PC-9 (cell line): ENCODE measurements at regions not wholly inside any gene's neighbourhood (a gene's known extent, or its start where the extent isn't known, plus 50 kb on each side); places are given as distances from the start of the nearest gene placed in this dataset.

Source experiments
- BruUV-seq: library from RNA; stranded (reverse); fragments of 400-500 nt; replicated peaks from 2 replicates; lab custom pipeline; 2021; lab: Mats Ljungman, UMichigan
- CTCF ChIA-PET: fragments of 300-600 bp; sonication (Branson Sonifier 250); formaldehyde crosslinking; loops from one replicate; lab custom pipeline; 2022; ENCODE audit warnings: antibody characterized with exemption; lab: Charles Lee
- POLR2A ChIA-PET: fragments of 300-600 bp; sonication (Branson Sonifier 250); formaldehyde crosslinking; loops from one replicate; lab custom pipeline; 2022; ENCODE audit warnings: antibody characterized with exemption; ENCODE audit not compliant: unreplicated experiment; lab: Charles Lee
- DNase-seq, 2 experiments: peaks; one replicate each; pipeline versions ENCODE4 v3.0.0 to v3.0.0-alpha.2; 2015 to 2022; ENCODE audit warnings: mixed read lengths in 1 of 2
- H2AFZ ChIP-seq: fragments of 200-600 bp; sonication (generic); 2 replicates; pipeline ENCODE4 v1.8.1; 2017; ENCODE audit warnings: antibody characterized with exemption
- H3F3A ChIP-seq: fragments of 200-600 bp; sonication (generic); 2 replicates; pipeline ENCODE4 v1.8.1; 2017; ENCODE audit warnings: antibody characterized with exemption, mild to moderate bottlenecking, low read depth; ENCODE audit not compliant: insufficient read depth
- H3K27ac ChIP-seq: fragments of 200-600 bp; sonication (generic); 2 replicates; pipeline ENCODE4 v1.6.1; 2016; ENCODE audit warnings: mixed run types
- H3K27me3 ChIP-seq: fragments of 200-600 bp; sonication (generic); 2 replicates; pipeline ENCODE4 v1.6.1; 2016; ENCODE audit warnings: low read depth, mixed run types; ENCODE audit not compliant: insufficient read depth
- H3K36me3 ChIP-seq: fragments of 200-600 bp; sonication (generic); 2 replicates; pipeline ENCODE4 v1.6.1; 2016; ENCODE audit warnings: low read depth, mixed run types
- H3K4me1 ChIP-seq: fragments of 200-600 bp; sonication (generic); replicated peaks from 2 replicates; pipeline ENCODE4 v1.6.1; 2016; ENCODE audit warnings: mixed run types; ENCODE audit not compliant: insufficient read depth
- H3K4me2 ChIP-seq: fragments of 200-600 bp; sonication (generic); 2 replicates; pipeline ENCODE4 v1.6.1; 2017; ENCODE audit warnings: mixed run types
- H3K4me3 ChIP-seq: fragments of 200-600 bp; sonication (generic); 2 replicates; pipeline ENCODE4 v1.6.1; 2016; ENCODE audit warnings: mixed run types
- H3K79me2 ChIP-seq: fragments of 200-600 bp; sonication (generic); 2 replicates; pipeline ENCODE4 v1.6.1; 2017; ENCODE audit warnings: low read depth, mixed run types
- H3K9me2 ChIP-seq: fragments of 200-600 bp; sonication (generic); 2 replicates; pipeline ENCODE4 v1.8.1; 2017; ENCODE audit warnings: mild to moderate bottlenecking; ENCODE audit not compliant: insufficient read depth
- H3K9me3 ChIP-seq: fragments of 200-600 bp; sonication (generic); 2 replicates; pipeline ENCODE4 v1.8.1; 2016; ENCODE audit warnings: low read depth; ENCODE audit not compliant: insufficient read depth
- H4K20me1 ChIP-seq: fragments of 200-600 bp; sonication (generic); 2 replicates; pipeline ENCODE4 v1.8.1; 2017; ENCODE audit not compliant: insufficient read depth
- EZH2 ChIP-seq: fragments of 200-600 bp; sonication (generic); IDR thresholded peaks from 2 replicates; pipeline ENCODE4 v1.8.0; 2017; ENCODE audit warnings: antibody characterized with exemption, low read depth
- intact Hi-C: fragments of 100-400 bp; cut with micrococcal nuclease; formaldehyde crosslinking; loops from one replicate; pipeline ENCODE4 v1.10.0; 2022; ENCODE audit not compliant: unreplicated experiment
- TF ChIP-seq, protein P1 (sequence below): fragments of 200-600 bp; sonication (generic); conservative IDR thresholded peaks from 2 replicates; pipeline ENCODE4 v1.6.1; 2017; ENCODE audit warnings: mixed run types, antibody characterized with exemption, mild to moderate bottlenecking, moderate library complexity

DNA sequence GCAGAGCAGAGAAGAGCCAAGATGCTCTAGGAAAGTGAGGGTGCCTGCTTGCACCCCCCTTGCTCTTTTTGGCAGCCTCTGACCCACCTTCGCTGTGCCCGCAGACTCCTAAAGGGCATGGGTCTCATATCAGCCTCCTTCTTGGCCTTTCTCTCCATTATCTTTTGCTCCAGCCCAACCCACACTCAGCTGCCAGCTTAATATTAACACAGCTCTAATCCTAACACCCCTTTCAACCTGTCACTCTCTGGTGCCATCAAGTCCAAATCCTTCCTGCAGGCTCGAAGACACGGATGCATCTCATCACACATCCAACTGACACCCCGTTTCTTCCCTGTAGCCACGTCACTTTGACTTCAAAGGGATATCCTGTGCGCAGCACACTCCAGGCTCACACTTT lies 171.6 kb upstream of the AUTS2 start:
- no peaks in the 10 kb centered on the region for H3K9me3 ChIP-seq
- ChIA-PET POLR2A (no interaction called here), CTCF (no interaction called here)
- H2AFZ ChIP-seq: no peak overlapping the region
- H3K4me3 ChIP-seq: no peak overlapping the region
- intact Hi-C loops: no loop called here
- no TSS peak for BruUV-seq
- no peaks in the 10 kb centered on the region; the same call in 1 of the 2 replicates for H4K20me1 ChIP-seq
- no peaks in the 10 kb centered on the region for H3K4me1 ChIP-seq
- H3K36me3 ChIP-seq: no peaks in the 10 kb centered on the region
- H3K4me2 ChIP-seq: no peak overlapping the region
- H3K9me2 ChIP-seq: no peaks in the 10 kb centered on the region
- no peak for DNase-seq
- H3K79me2 ChIP-seq: no peaks in the 10 kb centered on the region
- no peaks in the 10 kb centered on the region for H3K27me3 ChIP-seq
- TF ChIP-seq, protein P1, sequence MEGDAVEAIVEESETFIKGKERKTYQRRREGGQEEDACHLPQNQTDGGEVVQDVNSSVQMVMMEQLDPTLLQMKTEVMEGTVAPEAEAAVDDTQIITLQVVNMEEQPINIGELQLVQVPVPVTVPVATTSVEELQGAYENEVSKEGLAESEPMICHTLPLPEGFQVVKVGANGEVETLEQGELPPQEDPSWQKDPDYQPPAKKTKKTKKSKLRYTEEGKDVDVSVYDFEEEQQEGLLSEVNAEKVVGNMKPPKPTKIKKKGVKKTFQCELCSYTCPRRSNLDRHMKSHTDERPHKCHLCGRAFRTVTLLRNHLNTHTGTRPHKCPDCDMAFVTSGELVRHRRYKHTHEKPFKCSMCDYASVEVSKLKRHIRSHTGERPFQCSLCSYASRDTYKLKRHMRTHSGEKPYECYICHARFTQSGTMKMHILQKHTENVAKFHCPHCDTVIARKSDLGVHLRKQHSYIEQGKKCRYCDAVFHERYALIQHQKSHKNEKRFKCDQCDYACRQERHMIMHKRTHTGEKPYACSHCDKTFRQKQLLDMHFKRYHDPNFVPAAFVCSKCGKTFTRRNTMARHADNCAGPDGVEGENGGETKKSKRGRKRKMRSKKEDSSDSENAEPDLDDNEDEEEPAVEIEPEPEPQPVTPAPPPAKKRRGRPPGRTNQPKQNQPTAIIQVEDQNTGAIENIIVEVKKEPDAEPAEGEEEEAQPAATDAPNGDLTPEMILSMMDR: no peak
- TF ChIP-seq EZH2: no peak
- H3K27ac ChIP-seq: no peak overlapping the region
- no peaks in the 10 kb centered on the region for H3F3A ChIP-seq

DNA sequence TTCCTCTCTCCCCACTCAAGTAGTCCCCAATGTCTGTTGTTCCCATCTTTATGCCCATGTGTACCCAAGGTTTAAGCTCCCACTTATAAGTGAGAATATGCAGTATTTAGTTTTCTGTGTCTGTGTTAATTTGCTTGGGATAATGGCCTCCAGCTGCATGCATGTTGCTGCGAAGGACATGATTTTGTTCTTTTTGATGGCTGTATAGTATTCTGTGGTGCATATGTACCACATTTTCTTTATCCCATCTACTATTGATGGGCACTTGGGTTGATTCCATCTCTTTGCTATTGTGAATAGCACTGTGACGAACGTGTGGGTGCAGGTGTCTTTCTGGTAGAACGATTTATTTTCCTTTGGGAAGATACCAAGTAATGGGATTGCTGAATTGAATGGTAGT lies 170.2 kb upstream of the AUTS2 start:
- no TSS peak for BruUV-seq
- intact Hi-C loops: no loop called here
- TF ChIP-seq EZH2: no peak
- TF ChIP-seq, protein P1: no peak
- no peak overlapping the region for H3K27ac ChIP-seq
- no peaks in the 10 kb centered on the region for H3F3A ChIP-seq
- H2AFZ ChIP-seq: no peak overlapping the region
- H3K27me3 ChIP-seq: no peaks in the 10 kb centered on the region
- H3K4me3 ChIP-seq: no peak overlapping the region
- H3K9me3 ChIP-seq: no peaks in the 10 kb centered on the region; the same call in 1 of the 2 replicates
- no peak for DNase-seq
- CTCF ChIA-PET: no interaction called here
- H4K20me1 ChIP-seq: no peaks in the 10 kb centered on the region; the same call in 1 of the 2 replicates
- no peaks in the 10 kb centered on the region for H3K4me1 ChIP-seq
- H3K79me2 ChIP-seq: no peaks in the 10 kb centered on the region
- H3K4me2 ChIP-seq: no peak overlapping the region
- no peaks in the 10 kb centered on the region for H3K9me2 ChIP-seq
- H3K36me3 ChIP-seq: no peaks in the 10 kb centered on the region
- POLR2A ChIA-PET: no interaction called here

DNA sequence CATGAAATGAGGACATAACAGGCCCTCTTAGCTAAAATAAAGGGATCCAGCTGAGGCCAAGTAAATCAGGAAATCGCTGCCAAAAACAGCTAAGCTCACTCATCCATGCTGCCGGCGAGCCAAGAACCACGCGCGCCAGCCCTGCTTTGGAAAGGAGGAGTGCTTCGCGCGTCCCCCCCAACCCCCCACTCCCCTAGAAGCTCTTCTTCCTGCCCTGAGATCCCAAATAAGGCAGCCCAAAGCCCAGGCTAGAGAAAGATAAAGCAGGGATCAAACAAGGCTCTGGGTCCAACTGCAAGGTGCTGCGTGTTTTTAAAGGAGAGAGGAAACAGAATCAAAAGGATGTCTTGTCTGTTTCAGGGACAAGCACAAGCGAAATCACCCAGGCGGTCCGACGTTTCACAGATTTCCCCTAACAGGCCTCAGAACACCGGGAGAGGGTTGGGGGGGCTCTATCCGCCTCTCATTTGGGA lies 168.3 kb upstream of the AUTS2 start:
- H3K9me3 ChIP-seq: no peaks in the 10 kb centered on the region; the same call in 1 of the 2 replicates
- H3K27ac ChIP-seq: no peak overlapping the region
- H3K27me3 ChIP-seq: no peaks in the 10 kb centered on the region
- TF ChIP-seq EZH2: no peak
- TF ChIP-seq, protein P1: no peak
- no peak overlapping the region for H3K4me3 ChIP-seq
- POLR2A ChIA-PET: no interaction called here
- no peaks in the 10 kb centered on the region for H3F3A ChIP-seq
- BruUV-seq: no TSS peak
- H3K36me3 ChIP-seq: no peaks in the 10 kb centered on the region
- H4K20me1 ChIP-seq: no peaks in the 10 kb centered on the region; the same call in 1 of the 2 replicates
- DNase-seq: no peak
- intact Hi-C loops: no loop called here
- H3K4me1 ChIP-seq: no peaks in the 10 kb centered on the region
- H3K9me2 ChIP-seq: no peaks in the 10 kb centered on the region
- no peak overlapping the region for H2AFZ ChIP-seq
- CTCF ChIA-PET: no interaction called here
- H3K4me2 ChIP-seq: no peak overlapping the region
- H3K79me2 ChIP-seq: no peaks in the 10 kb centered on the region
